Mesenchymal stem cell (in vitro differentiated cells and primary cell): ENCODE measurements at regions not wholly inside any gene's neighbourhood (a gene's known extent, or its start where the extent isn't known, plus 50 kb on each side); places are given as distances from the start of the nearest gene placed in this dataset.

Experiments used
- DNase-seq: peaks from one replicate; pipeline ENCODE4 v3.0.0-alpha.2; 2013
- H2AFZ ChIP-seq: one replicate; pipeline ENCODE4 v1.6.1; 2013; ENCODE audit warnings: low read depth, mild to moderate bottlenecking, control low read depth, inconsistent platforms, low read length, moderate library complexity
- H2AK5ac ChIP-seq: 2 replicates; pipeline ENCODE4 v1.6.1; 2013; ENCODE audit warnings: low read length, moderate library complexity, mild to moderate bottlenecking, inconsistent platforms; ENCODE audit not compliant: severe bottlenecking
- H2BK120ac ChIP-seq: one replicate; pipeline ENCODE4 v1.6.1; 2013; ENCODE audit warnings: low read depth, mild to moderate bottlenecking, inconsistent platforms, low read length, moderate library complexity
- H2BK12ac ChIP-seq, 2 experiments: one replicate each; pipeline ENCODE4 v1.6.1; 2013; ENCODE audit warnings: inconsistent platforms in 2 of 2, low read length in 2 of 2, mild to moderate bottlenecking in 2 of 2, moderate library complexity in 2 of 2, control low read depth in 1 of 2
- H2BK15ac ChIP-seq: one replicate; pipeline ENCODE4 v1.6.1; 2013; ENCODE audit warnings: mild to moderate bottlenecking, low read depth, inconsistent platforms; ENCODE audit not compliant: poor library complexity, severe bottlenecking
- H2BK5ac ChIP-seq: 2 replicates; pipeline ENCODE4 v1.6.1; 2013; ENCODE audit warnings: low read depth, mild to moderate bottlenecking, low read length, control low read depth, inconsistent platforms; ENCODE audit not compliant: poor library complexity, severe bottlenecking
- H3K14ac ChIP-seq, 2 experiments: one replicate each; pipeline ENCODE4 v1.6.1; 2013; ENCODE audit warnings: inconsistent platforms in 2 of 2, low read length in 2 of 2, control low read depth in 1 of 2, mild to moderate bottlenecking in 1 of 2, moderate library complexity in 1 of 2
- H3K18ac ChIP-seq, 2 experiments: one replicate each; pipeline ENCODE4 v1.6.1; 2013; ENCODE audit warnings: inconsistent platforms in 2 of 2, low read length in 2 of 2, control low read depth in 1 of 2, low read depth in 1 of 2, mild to moderate bottlenecking in 1 of 2
- H3K23ac ChIP-seq, 2 experiments: one replicate each; pipeline ENCODE4 v1.6.1; 2013; ENCODE audit warnings: inconsistent platforms in 2 of 2, low read length in 2 of 2, mild to moderate bottlenecking in 2 of 2, moderate library complexity in 2 of 2, control low read depth in 1 of 2
- H3K27ac ChIP-seq: 2 replicates; pipeline ENCODE4 v1.5.1; 2013; ENCODE audit warnings: mild to moderate bottlenecking, moderate library complexity, low read length, control low read depth, inconsistent platforms; ENCODE audit not compliant: poor library complexity, severe bottlenecking
- H3K27me3 ChIP-seq, 2 experiments: 2 replicates each; pipeline versions ENCODE4 v1.6.1 to v1.7.0; 2013; ENCODE audit warnings: low read length in 2 of 2, mild to moderate bottlenecking in 2 of 2, moderate library complexity in 2 of 2, control low read depth in 1 of 2, inconsistent platforms in 1 of 2; ENCODE audit not compliant: control insufficient read depth in 1 of 2, insufficient read depth in 1 of 2
- H3K36me3 ChIP-seq, 2 experiments: 2 replicates each; pipeline versions ENCODE4 v1.6.1 to v1.7.0; 2013; ENCODE audit warnings: low read length in 2 of 2, control low read depth in 1 of 2, inconsistent platforms in 1 of 2, low read depth in 1 of 2, mild to moderate bottlenecking in 1 of 2; ENCODE audit not compliant: insufficient read depth in 2 of 2, control insufficient read depth in 1 of 2
- H3K4ac ChIP-seq, 2 experiments: one replicate each; pipeline ENCODE4 v1.6.1; 2013; ENCODE audit warnings: inconsistent platforms in 2 of 2, low read length in 2 of 2, mild to moderate bottlenecking in 2 of 2, moderate library complexity in 2 of 2, control low read depth in 1 of 2, low read depth in 1 of 2
- H3K4me1 ChIP-seq: 2 replicates; pipeline ENCODE4 v1.6.1; 2013; ENCODE audit warnings: low read depth, low read length, control low read depth; ENCODE audit not compliant: control insufficient read depth, insufficient read depth
- H3K4me2 ChIP-seq: 2 replicates; pipeline ENCODE4 v1.6.1; 2013; ENCODE audit warnings: low read length, mild to moderate bottlenecking, inconsistent platforms; ENCODE audit not compliant: poor library complexity, severe bottlenecking
- H3K4me3 ChIP-seq, 2 experiments: 2 replicates each; pipeline versions ENCODE4 v1.5.1 to v1.7.0; 2013; ENCODE audit warnings: low read length in 2 of 2, mild to moderate bottlenecking in 2 of 2, control low read depth in 1 of 2, low read depth in 1 of 2; ENCODE audit not compliant: insufficient read depth in 1 of 2
- H3K79me1 ChIP-seq: replicated peaks from 2 replicates; pipeline ENCODE4 v1.6.1; 2013; ENCODE audit warnings: mild to moderate bottlenecking, control low read depth, low read length, inconsistent platforms; ENCODE audit not compliant: poor library complexity, severe bottlenecking
- H3K9ac ChIP-seq: 2 replicates; pipeline ENCODE4 v1.7.0; 2013; ENCODE audit warnings: mild to moderate bottlenecking, low read length, moderate library complexity
- H3K9me3 ChIP-seq: 2 replicates; pipeline ENCODE4 v1.7.0; 2013; ENCODE audit warnings: mild to moderate bottlenecking, low read length; ENCODE audit not compliant: control insufficient read depth
- H4K8ac ChIP-seq: one replicate; pipeline ENCODE4 v1.6.1; 2013; ENCODE audit warnings: inconsistent platforms, mild to moderate bottlenecking, low read length, moderate library complexity
- H4K91ac ChIP-seq: one replicate; pipeline ENCODE4 v1.6.1; 2013; ENCODE audit warnings: mild to moderate bottlenecking, low read length, inconsistent platforms
- WGBS: methylation state at CpG from one replicate; pipeline ENCODE4 v1.1.7; 2013; ENCODE audit warnings: mixed read lengths; 5-methylcytosine and 5-hydroxymethylcytosine counted together

- Histone ChIP-seq H3K4me1 (no peaks in the 10 kb centered on the region), H3K14ac (no peak overlapping the region), H3K27ac (no peak overlapping the region), H2BK5ac (no peak overlapping the region), H2BK15ac (no peak overlapping the region), H2BK12ac (no peak overlapping the region), H3K4me2 (no peak overlapping the region), H3K36me3 (no peaks in the 10 kb centered on the region), H4K8ac (no peak overlapping the region), H2AFZ (no peak overlapping the region), H3K79me1 (no peaks in the 10 kb centered on the region), H2BK120ac (no peak overlapping the region), H2AK5ac (no peak overlapping the region), H3K4me3 (no peak overlapping the region), H3K18ac (no peak overlapping the region), H3K27me3 (no peaks in the 10 kb centered on the region), H3K23ac (no peak overlapping the region), H3K9me3 (no peaks in the 10 kb centered on the region), H4K91ac (no peak overlapping the region), H3K9ac (peak overlapping the region; percentile 56), H3K4ac (no peak overlapping the region)
- no peak for DNase-seq
- no CpG with 5 or more reads among the region's 2 CpGs for WGBS
Measured at GRCh38 chr5:108615216-108615615, 132.5 kb upstream of the FER start.

DNA sequence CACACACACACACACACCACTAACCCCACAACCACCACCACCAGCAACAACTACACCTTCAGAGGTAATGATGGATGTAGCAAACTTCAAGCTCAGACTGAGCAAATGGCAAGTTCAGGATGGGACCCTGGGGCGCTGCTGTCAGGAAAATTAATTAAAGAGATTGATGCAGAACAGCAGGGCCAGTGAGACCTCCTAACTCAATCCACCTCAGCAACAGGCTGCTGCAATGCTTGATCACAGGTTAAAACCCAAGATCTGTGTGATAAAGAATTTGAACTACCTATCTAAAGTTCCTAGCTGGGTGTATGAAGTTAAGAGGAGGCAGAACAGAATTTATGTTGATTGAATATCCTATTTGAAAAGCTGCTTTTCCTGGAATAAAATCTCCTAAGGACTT, 140.3 kb upstream of the FER start:
- H3K27ac ChIP-seq: no peak overlapping the region
- no peak for DNase-seq
- no peak overlapping the region for H2BK5ac ChIP-seq
- H3K27me3 ChIP-seq: no peaks in the 10 kb centered on the region
- no peak overlapping the region for H4K8ac ChIP-seq
- no peak overlapping the region for H2AFZ ChIP-seq
- no peak overlapping the region for H3K4me3 ChIP-seq
- no peak overlapping the region for H3K14ac ChIP-seq
- no peak overlapping the region for H4K91ac ChIP-seq
- H3K4me2 ChIP-seq: no peak overlapping the region
- H3K18ac ChIP-seq: no peak overlapping the region
- H3K4ac ChIP-seq: no peak overlapping the region
- H2BK12ac ChIP-seq: no peak overlapping the region
- 88% methylated on average over 1 of the region's 1 CpG for WGBS
- H3K36me3 ChIP-seq: no peaks in the 10 kb centered on the region
- H3K9ac ChIP-seq: no peak overlapping the region
- no peaks in the 10 kb centered on the region for H3K4me1 ChIP-seq
- H3K9me3 ChIP-seq: no peaks in the 10 kb centered on the region
- H3K79me1 ChIP-seq: no peaks in the 10 kb centered on the region
- H3K23ac ChIP-seq: no peak overlapping the region
- H2AK5ac ChIP-seq: no peak overlapping the region
- no peak overlapping the region for H2BK15ac ChIP-seq
- no peak overlapping the region for H2BK120ac ChIP-seq

DNA sequence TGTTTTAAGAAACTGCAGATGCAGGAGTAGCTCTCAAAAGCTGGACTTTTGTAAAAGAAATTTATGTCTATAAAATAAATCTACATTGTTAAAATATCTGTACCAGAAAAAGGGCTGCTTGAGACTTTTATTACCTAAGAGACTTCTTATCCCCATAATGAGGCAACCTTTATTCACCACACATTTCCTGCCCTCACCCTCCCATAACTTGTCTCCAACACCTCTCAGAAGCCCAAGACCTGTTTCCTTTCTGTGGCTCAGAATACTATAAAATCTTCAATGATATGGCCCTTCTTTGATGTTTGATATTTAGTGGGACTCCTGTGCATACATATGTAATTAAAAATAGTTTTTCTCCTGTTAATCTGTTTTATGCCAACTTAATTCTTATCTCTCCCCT, 141.5 kb upstream of the FER start:
- DNase-seq: no peak

DNA sequence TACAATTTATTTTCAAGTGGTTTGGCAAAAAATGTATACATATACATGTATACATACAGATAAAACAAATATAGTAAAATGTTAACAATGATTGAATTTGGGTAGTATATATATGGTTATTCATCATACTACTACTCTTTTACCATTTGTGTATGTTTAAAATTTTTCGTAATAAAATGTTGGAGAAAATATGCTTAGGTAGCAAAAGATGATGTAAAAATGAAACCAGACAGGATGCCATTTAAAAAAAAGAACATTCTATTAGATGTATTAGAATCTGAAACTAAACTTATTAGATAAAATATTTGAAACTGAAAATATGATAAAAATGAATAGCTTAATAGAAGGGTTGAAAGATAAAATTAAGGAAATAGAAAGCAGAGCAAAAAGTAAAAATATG, 144.9 kb upstream of the FER start:
- Histone ChIP-seq H3K4me3 (no peak overlapping the region), H3K36me3 (no peaks in the 10 kb centered on the region), H2BK15ac (no peak overlapping the region), H3K4me1 (no peaks in the 10 kb centered on the region), H2AK5ac (no peak overlapping the region), H3K4me2 (no peak overlapping the region), H3K27me3 (no peaks in the 10 kb centered on the region), H3K9ac (no peak overlapping the region), H3K4ac (no peak overlapping the region), H3K23ac (no peak overlapping the region), H4K8ac (no peak overlapping the region), H3K9me3 (no peaks in the 10 kb centered on the region), H2AFZ (no peak overlapping the region), H3K79me1 (no peaks in the 10 kb centered on the region), H2BK12ac (no peak overlapping the region), H2BK5ac (no peak overlapping the region), H3K27ac (no peak overlapping the region), H3K18ac (no peak overlapping the region), H4K91ac (no peak overlapping the region), H3K14ac (no peak overlapping the region), H2BK120ac (no peak overlapping the region)
- DNase-seq: no peak
- WGBS: no CpG with 5 or more reads among the region's 1 CpG

More for the DNA sequence above, 141.5 kb upstream of the FER start:
- no peaks in the 10 kb centered on the region for H3K9me3 ChIP-seq
- H3K4me3 ChIP-seq: no peak overlapping the region
- no peak overlapping the region for H3K4me2 ChIP-seq
- H3K18ac ChIP-seq: no peak overlapping the region
- H3K23ac ChIP-seq: no peak overlapping the region
- no peak overlapping the region for H2BK15ac ChIP-seq
- no peaks in the 10 kb centered on the region for H3K36me3 ChIP-seq
- H2AK5ac ChIP-seq: no peak overlapping the region
- no peaks in the 10 kb centered on the region for H3K4me1 ChIP-seq
- no peak overlapping the region for H2BK5ac ChIP-seq
- H3K14ac ChIP-seq: no peak overlapping the region
- H3K79me1 ChIP-seq: no peaks in the 10 kb centered on the region
- no peak overlapping the region for H3K27ac ChIP-seq
- H3K4ac ChIP-seq: no peak overlapping the region
- no peak overlapping the region for H2AFZ ChIP-seq
- H4K91ac ChIP-seq: no peak overlapping the region
- H2BK120ac ChIP-seq: no peak overlapping the region
- no peak overlapping the region for H4K8ac ChIP-seq
- H2BK12ac ChIP-seq: no peak overlapping the region
- H3K27me3 ChIP-seq: no peaks in the 10 kb centered on the region
- H3K9ac ChIP-seq: no peak overlapping the region
